HG02852 (cell line): ENCODE measurements at regions not wholly inside any gene's neighbourhood (a gene's known extent, or its start where the extent isn't known, plus 50 kb on each side); places are given as distances from the start of the nearest gene placed in this dataset.
"Not testable (repeated sequence)": the region's sequence is repeated elsewhere in the genome, so short reads cannot be mapped to it uniquely, and the experiment has no call there.

Experiments used
- ATAC-seq: cut with Tn5 transposase; IDR thresholded peaks from one replicate; pipeline ENCODE4 v1.9.1; 2021; ENCODE audit warnings: mild to moderate bottlenecking, moderate library complexity; ENCODE audit not compliant: unreplicated experiment

- ATAC-seq = not testable (repeated sequence)
Observed at GRCh38 chr11:24217319-24217718, 279.5 kb upstream of the LUZP2 start.

- ATAC-seq = no peak
Observed at GRCh38 chr11:24225501-24225900, 271.4 kb upstream of the LUZP2 start.

- no peak for ATAC-seq
Observed at GRCh38 chr11:24226606-24227005, 270.2 kb upstream of the LUZP2 start.

- ATAC-seq = no peak
Observed at GRCh38 chr11:24233041-24233440, 263.8 kb upstream of the LUZP2 start.

- ATAC-seq = no peak
Observed at GRCh38 chr11:24234822-24235508, 261.9 kb upstream of the LUZP2 start.

GRCh38 chr11:24238771-24239645 lies 257.8 kb upstream of the LUZP2 start:
- no peak for ATAC-seq

GRCh38 chr11:24239930-24240329 lies 256.9 kb upstream of the LUZP2 start:
- ATAC-seq = no peak

GRCh38 chr11:24240496-24241175 lies 256.2 kb upstream of the LUZP2 start:
- no peak for ATAC-seq

- ATAC-seq = no peak
Observed at GRCh38 chr11:24246715-24247114, 250.1 kb upstream of the LUZP2 start.

GRCh38 chr11:24247846-24248245 lies 249.0 kb upstream of the LUZP2 start:
- no peak for ATAC-seq

GRCh38 chr11:24249921-24250320 lies 246.9 kb upstream of the LUZP2 start:
- no peak for ATAC-seq

- ATAC-seq = no peak
Observed at GRCh38 chr11:24253237-24253760, 243.6 kb upstream of the LUZP2 start.

- ATAC-seq = no peak
Observed at GRCh38 chr11:24264868-24265267, 232.0 kb upstream of the LUZP2 start.

GRCh38 chr11:24267014-24267413 lies 229.8 kb upstream of the LUZP2 start:
- ATAC-seq = no peak

GRCh38 chr11:24271798-24272197 lies 225.1 kb upstream of the LUZP2 start:
- ATAC-seq = no peak

- not testable (repeated sequence) for ATAC-seq
Observed at GRCh38 chr11:24274214-24274781, 222.6 kb upstream of the LUZP2 start.

- no peak for ATAC-seq
Observed at GRCh38 chr11:24286238-24286637, 210.6 kb upstream of the LUZP2 start.

GRCh38 chr11:24289301-24289700 lies 207.6 kb upstream of the LUZP2 start:
- no peak for ATAC-seq

- no peak for ATAC-seq
Observed at GRCh38 chr11:24293964-24294363, 202.9 kb upstream of the LUZP2 start.

- ATAC-seq = no peak
Observed at GRCh38 chr11:24295360-24295759, 201.5 kb upstream of the LUZP2 start.

GRCh38 chr11:24297461-24297860 lies 199.4 kb upstream of the LUZP2 start:
- ATAC-seq = no peak
